ENCODE measurements at regions not wholly inside any gene's neighbourhood (a gene's known extent, or its start where the extent isn't known, plus 50 kb on each side); places are given as distances from the start of the nearest gene placed in this dataset.

DNA sequence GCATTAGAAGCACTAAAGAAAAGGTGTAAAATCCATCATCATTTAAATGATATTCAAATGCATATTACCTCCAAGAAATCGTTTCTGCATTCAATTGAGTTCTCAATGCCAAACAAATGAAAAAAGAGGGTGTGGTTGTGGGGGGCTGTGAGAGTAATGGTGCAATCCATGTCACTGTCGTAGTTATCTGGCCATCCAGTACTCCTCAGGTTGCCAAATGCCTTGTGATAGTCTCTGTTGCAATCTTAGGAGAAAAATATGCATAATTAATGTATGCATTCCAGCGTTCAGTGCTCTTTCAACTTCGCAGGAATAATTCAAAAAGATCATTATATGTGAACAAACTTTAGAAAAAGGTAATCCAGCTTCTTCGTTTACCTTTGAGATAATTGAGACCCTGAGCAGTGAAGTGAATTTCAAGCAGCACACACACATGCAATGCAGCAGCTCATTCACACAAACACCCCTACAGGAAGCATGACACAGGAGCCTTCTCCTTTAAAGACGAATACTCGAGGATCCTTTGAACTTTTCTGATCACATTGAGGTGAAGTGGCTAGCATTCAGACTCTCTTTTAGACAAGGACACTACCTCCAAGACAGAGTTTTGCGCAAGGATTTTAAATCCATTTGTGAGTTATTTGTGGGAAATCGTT, 73.4 kb downstream of the OR13A1 start:
- TF ChIP-seq, protein P1, sequence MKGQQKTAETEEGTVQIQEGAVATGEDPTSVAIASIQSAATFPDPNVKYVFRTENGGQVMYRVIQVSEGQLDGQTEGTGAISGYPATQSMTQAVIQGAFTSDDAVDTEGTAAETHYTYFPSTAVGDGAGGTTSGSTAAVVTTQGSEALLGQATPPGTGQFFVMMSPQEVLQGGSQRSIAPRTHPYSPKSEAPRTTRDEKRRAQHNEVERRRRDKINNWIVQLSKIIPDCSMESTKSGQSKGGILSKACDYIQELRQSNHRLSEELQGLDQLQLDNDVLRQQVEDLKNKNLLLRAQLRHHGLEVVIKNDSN (IDR thresholded peaks at IDR 0.05) = no peak
- TF ChIP-seq YY1 (IDR thresholded peaks at IDR 0.05; ENCODE audit: low read depth) (no peak), RAD21 (IDR thresholded peaks at IDR 0.05; ENCODE audit: low read depth) (no peak), FOXM1 (IDR thresholded peaks at IDR 0.05; ENCODE audit: borderline replicate concordance, low read depth) (no peak)

DNA sequence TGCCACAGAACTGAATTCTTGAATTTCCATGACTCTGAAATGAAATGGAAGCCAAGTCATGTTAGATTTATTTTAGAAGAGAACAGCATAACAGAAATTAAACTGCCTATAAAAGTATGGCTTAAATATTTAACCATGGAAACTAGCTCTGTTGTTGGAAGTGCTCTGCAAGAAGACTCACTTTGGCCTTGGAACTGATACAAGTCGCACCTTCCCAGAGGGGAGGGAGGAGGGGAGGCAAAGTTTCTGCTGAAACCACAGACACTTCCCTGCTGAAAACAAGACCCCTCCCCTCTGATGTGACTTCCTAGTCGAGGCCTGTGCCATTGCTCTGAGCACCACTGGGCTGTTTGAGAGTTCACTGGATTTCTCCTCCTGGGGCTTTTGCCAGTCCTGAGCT, 72.1 kb downstream of the OR13A1 start:
- no peak for TF ChIP-seq RAD21 (IDR thresholded peaks at IDR 0.05; ENCODE audit: low read depth)

DNA sequence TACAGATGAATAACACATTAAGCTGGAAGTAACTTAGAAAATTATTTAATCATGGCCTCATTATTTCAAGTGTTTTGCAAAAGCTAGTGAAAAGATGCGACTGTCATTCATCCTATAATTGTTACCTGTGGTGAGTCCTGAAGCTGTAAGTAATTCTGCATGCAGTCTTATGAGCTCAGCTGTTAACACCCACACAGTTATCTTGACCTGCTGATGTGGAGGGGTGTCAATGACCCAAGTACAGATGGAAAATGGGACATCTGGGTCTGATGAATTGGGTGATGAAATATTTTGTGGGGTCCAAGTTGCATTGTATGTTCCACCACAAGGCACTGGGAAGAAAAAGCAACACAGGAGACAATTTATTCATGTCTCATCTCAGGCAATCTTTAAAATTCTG, 68.9 kb downstream of the OR13A1 start:
- TF ChIP-seq NFIC (IDR thresholded peaks at IDR 0.05) (no peak), YY1 (IDR thresholded peaks at IDR 0.05; ENCODE audit: low read depth) (no peak), EGR1 (IDR thresholded peaks at IDR 0.05) (no peak), ZBTB7A (IDR thresholded peaks at IDR 0.05; ENCODE audit: low read depth) (no peak), FOXM1 (IDR thresholded peaks at IDR 0.05; ENCODE audit: borderline replicate concordance, low read depth) (no peak), CEBPB (IDR thresholded peaks at IDR 0.05) (no peak), TCF12 (IDR thresholded peaks at IDR 0.05; ENCODE audit: low read depth) (no peak), TEAD4 (IDR thresholded peaks at IDR 0.05) (no peak), RAD21 (IDR thresholded peaks at IDR 0.05; ENCODE audit: low read depth) (no peak), EP300 (IDR thresholded peaks at IDR 0.05; ENCODE audit: borderline replicate concordance) (no peak), CREB1 (IDR thresholded peaks at IDR 0.05; ENCODE audit: low read depth) (no peak), TAF1 (IDR thresholded peaks at IDR 0.05; ENCODE audit: low read depth) (no peak), MAX (IDR thresholded peaks at IDR 0.05) (no peak), REST (IDR thresholded peaks at IDR 0.05; ENCODE audit: low read depth) (no peak)
- TF ChIP-seq, protein P1 (IDR thresholded peaks at IDR 0.05) = no peak

GRCh38 chr10:45249978-45250693, 65.3 kb downstream of the OR13A1 start:
- TF ChIP-seq TCF12 (IDR thresholded peaks at IDR 0.05; ENCODE audit: low read depth) (no peak), TAF1 (IDR thresholded peaks at IDR 0.05; ENCODE audit: low read depth) (no peak), REST (IDR thresholded peaks at IDR 0.05; ENCODE audit: low read depth) (no peak), ZBTB7A (IDR thresholded peaks at IDR 0.05; ENCODE audit: low read depth) (no peak), EGR1 (IDR thresholded peaks at IDR 0.05) (no peak), RAD21 (IDR thresholded peaks at IDR 0.05; ENCODE audit: low read depth) (peak; percentile 65), TEAD4 (IDR thresholded peaks at IDR 0.05) (no peak), MAX (IDR thresholded peaks at IDR 0.05) (no peak), EP300 (IDR thresholded peaks at IDR 0.05; ENCODE audit: borderline replicate concordance) (no peak)

Data from Ishikawa (cell line).